GM12891 (cell line): ENCODE measurements at regions not wholly inside any gene's neighbourhood (a gene's known extent, or its start where the extent isn't known, plus 50 kb on each side); places are given as distances from the start of the nearest gene placed in this dataset.

Experiments
- POLR2A ChIP-seq: IDR thresholded peaks from 2 replicates; pipeline ENCODE4 v1.6.1; 2011; ENCODE audit warnings: low read depth, low read length, control low read depth
- POLR2AphosphoS5 ChIP-seq: IDR thresholded peaks from 2 replicates; pipeline ENCODE4 v1.6.1; 2011; ENCODE audit warnings: low read depth, low read length, control low read depth
- POU2F2 ChIP-seq: IDR thresholded peaks from 2 replicates; pipeline ENCODE4 v1.6.1; 2011; ENCODE audit warnings: low read depth, mild to moderate bottlenecking, control low read depth, low read length, moderate library complexity
- SPI1 ChIP-seq: IDR thresholded peaks from 2 replicates; pipeline ENCODE4 v1.6.1; 2011; ENCODE audit warnings: low read depth, low read length, control low read depth
- TAF1 ChIP-seq: IDR thresholded peaks from 2 replicates; pipeline ENCODE4 v1.6.1; 2011; ENCODE audit warnings: low read depth, low read length, control low read depth

DNA sequence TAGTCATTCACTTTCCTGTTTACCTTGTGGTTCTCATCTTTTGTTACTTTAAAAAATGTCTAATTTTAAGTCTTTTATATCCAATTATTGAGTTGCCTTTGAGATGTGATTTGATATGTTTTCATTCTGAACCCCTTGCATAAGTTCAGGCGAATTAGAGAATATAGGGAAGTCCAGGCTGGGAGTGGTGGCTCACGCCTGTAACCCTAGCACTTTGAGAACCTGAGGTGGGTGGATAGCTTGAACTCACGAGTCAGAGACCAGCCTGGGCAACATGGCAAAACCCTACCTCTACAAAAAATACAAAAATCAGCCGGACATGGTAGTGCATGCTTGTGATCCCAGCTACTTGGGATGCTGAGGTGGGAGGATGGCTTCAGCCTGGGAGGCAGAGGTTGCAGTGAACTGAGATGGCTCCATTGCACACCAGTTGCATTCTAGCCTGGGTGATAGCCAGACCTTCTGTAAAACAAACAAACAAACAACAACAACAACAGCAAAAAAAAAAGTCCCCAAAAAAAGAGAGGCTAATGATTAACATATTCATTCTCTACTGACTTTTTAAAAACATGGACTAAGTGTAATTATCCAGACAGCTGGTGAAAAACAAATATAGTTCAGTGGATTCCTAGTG, 451.1 kb upstream of the RGS6 start:
- no peak for TF ChIP-seq POU2F2
- TF ChIP-seq TAF1 = no peak
- no peak for TF ChIP-seq POLR2A
- TF ChIP-seq SPI1 = no peak
- no peak for TF ChIP-seq POLR2AphosphoS5
